Mesenchymal stem cell (in vitro differentiated cells and primary cell): ENCODE measurements at regions not wholly inside any gene's neighbourhood (a gene's known extent, or its start where the extent isn't known, plus 50 kb on each side); places are given as distances from the start of the nearest gene placed in this dataset.
"Not testable (repeated sequence)": the region's sequence is repeated elsewhere in the genome, so short reads cannot be mapped to it uniquely, and the experiment has no call there.

ENCODE experiments used
- DNase-seq: peaks from one replicate; pipeline ENCODE4 v3.0.0-alpha.2; 2013
- H2AFZ ChIP-seq: one replicate; pipeline ENCODE4 v1.6.1; 2013; ENCODE audit warnings: low read depth, mild to moderate bottlenecking, control low read depth, inconsistent platforms, low read length, moderate library complexity
- H2AK5ac ChIP-seq: 2 replicates; pipeline ENCODE4 v1.6.1; 2013; ENCODE audit warnings: low read length, moderate library complexity, mild to moderate bottlenecking, inconsistent platforms; ENCODE audit not compliant: severe bottlenecking
- H2BK120ac ChIP-seq: one replicate; pipeline ENCODE4 v1.6.1; 2013; ENCODE audit warnings: low read depth, mild to moderate bottlenecking, inconsistent platforms, low read length, moderate library complexity
- H2BK12ac ChIP-seq, 2 experiments: one replicate each; pipeline ENCODE4 v1.6.1; 2013; ENCODE audit warnings: inconsistent platforms in 2 of 2, low read length in 2 of 2, mild to moderate bottlenecking in 2 of 2, moderate library complexity in 2 of 2, control low read depth in 1 of 2
- H2BK15ac ChIP-seq: one replicate; pipeline ENCODE4 v1.6.1; 2013; ENCODE audit warnings: mild to moderate bottlenecking, low read depth, inconsistent platforms; ENCODE audit not compliant: poor library complexity, severe bottlenecking
- H2BK5ac ChIP-seq: 2 replicates; pipeline ENCODE4 v1.6.1; 2013; ENCODE audit warnings: low read depth, mild to moderate bottlenecking, low read length, control low read depth, inconsistent platforms; ENCODE audit not compliant: poor library complexity, severe bottlenecking
- H3K14ac ChIP-seq, 2 experiments: one replicate each; pipeline ENCODE4 v1.6.1; 2013; ENCODE audit warnings: inconsistent platforms in 2 of 2, low read length in 2 of 2, control low read depth in 1 of 2, mild to moderate bottlenecking in 1 of 2, moderate library complexity in 1 of 2
- H3K18ac ChIP-seq, 2 experiments: one replicate each; pipeline ENCODE4 v1.6.1; 2013; ENCODE audit warnings: inconsistent platforms in 2 of 2, low read length in 2 of 2, control low read depth in 1 of 2, low read depth in 1 of 2, mild to moderate bottlenecking in 1 of 2
- H3K23ac ChIP-seq, 2 experiments: one replicate each; pipeline ENCODE4 v1.6.1; 2013; ENCODE audit warnings: inconsistent platforms in 2 of 2, low read length in 2 of 2, mild to moderate bottlenecking in 2 of 2, moderate library complexity in 2 of 2, control low read depth in 1 of 2
- H3K27ac ChIP-seq: 2 replicates; pipeline ENCODE4 v1.5.1; 2013; ENCODE audit warnings: mild to moderate bottlenecking, moderate library complexity, low read length, control low read depth, inconsistent platforms; ENCODE audit not compliant: poor library complexity, severe bottlenecking
- H3K27me3 ChIP-seq, 2 experiments: 2 replicates each; pipeline versions ENCODE4 v1.6.1 to v1.7.0; 2013; ENCODE audit warnings: low read length in 2 of 2, mild to moderate bottlenecking in 2 of 2, moderate library complexity in 2 of 2, control low read depth in 1 of 2, inconsistent platforms in 1 of 2; ENCODE audit not compliant: control insufficient read depth in 1 of 2, insufficient read depth in 1 of 2
- H3K36me3 ChIP-seq, 2 experiments: 2 replicates each; pipeline versions ENCODE4 v1.6.1 to v1.7.0; 2013; ENCODE audit warnings: low read length in 2 of 2, control low read depth in 1 of 2, inconsistent platforms in 1 of 2, low read depth in 1 of 2, mild to moderate bottlenecking in 1 of 2; ENCODE audit not compliant: insufficient read depth in 2 of 2, control insufficient read depth in 1 of 2
- H3K4ac ChIP-seq, 2 experiments: one replicate each; pipeline ENCODE4 v1.6.1; 2013; ENCODE audit warnings: inconsistent platforms in 2 of 2, low read length in 2 of 2, mild to moderate bottlenecking in 2 of 2, moderate library complexity in 2 of 2, control low read depth in 1 of 2, low read depth in 1 of 2
- H3K4me1 ChIP-seq: 2 replicates; pipeline ENCODE4 v1.6.1; 2013; ENCODE audit warnings: low read depth, low read length, control low read depth; ENCODE audit not compliant: control insufficient read depth, insufficient read depth
- H3K4me2 ChIP-seq: 2 replicates; pipeline ENCODE4 v1.6.1; 2013; ENCODE audit warnings: low read length, mild to moderate bottlenecking, inconsistent platforms; ENCODE audit not compliant: poor library complexity, severe bottlenecking
- H3K4me3 ChIP-seq, 2 experiments: 2 replicates each; pipeline versions ENCODE4 v1.5.1 to v1.7.0; 2013; ENCODE audit warnings: low read length in 2 of 2, mild to moderate bottlenecking in 2 of 2, control low read depth in 1 of 2, low read depth in 1 of 2; ENCODE audit not compliant: insufficient read depth in 1 of 2
- H3K79me1 ChIP-seq: replicated peaks from 2 replicates; pipeline ENCODE4 v1.6.1; 2013; ENCODE audit warnings: mild to moderate bottlenecking, control low read depth, low read length, inconsistent platforms; ENCODE audit not compliant: poor library complexity, severe bottlenecking
- H3K9ac ChIP-seq: 2 replicates; pipeline ENCODE4 v1.7.0; 2013; ENCODE audit warnings: mild to moderate bottlenecking, low read length, moderate library complexity
- H3K9me3 ChIP-seq: 2 replicates; pipeline ENCODE4 v1.7.0; 2013; ENCODE audit warnings: mild to moderate bottlenecking, low read length; ENCODE audit not compliant: control insufficient read depth
- H4K8ac ChIP-seq: one replicate; pipeline ENCODE4 v1.6.1; 2013; ENCODE audit warnings: inconsistent platforms, mild to moderate bottlenecking, low read length, moderate library complexity
- H4K91ac ChIP-seq: one replicate; pipeline ENCODE4 v1.6.1; 2013; ENCODE audit warnings: mild to moderate bottlenecking, low read length, inconsistent platforms
- WGBS: methylation state at CpG from one replicate; pipeline ENCODE4 v1.1.7; 2013; ENCODE audit warnings: mixed read lengths; 5-methylcytosine and 5-hydroxymethylcytosine counted together

DNA sequence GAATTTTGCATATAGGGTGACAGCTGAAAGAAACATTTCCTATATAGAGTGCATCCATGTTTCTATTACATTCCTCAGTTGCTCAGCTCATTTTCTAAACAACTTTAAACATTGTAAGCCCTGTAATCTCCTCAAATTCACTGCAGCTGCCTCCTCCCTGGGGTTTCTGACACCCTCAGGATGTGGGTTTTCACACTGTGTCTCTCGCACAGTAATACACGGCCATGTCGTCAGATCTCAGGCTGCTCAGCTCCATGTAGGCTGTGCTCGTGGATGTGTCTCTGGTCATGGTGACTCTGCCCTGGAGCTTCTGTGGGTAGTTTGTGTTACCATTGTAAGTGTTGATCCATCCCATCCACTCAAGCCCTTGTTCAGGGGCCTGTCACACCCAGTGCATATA is 569.0 kb downstream of the GOLGA6L6 start:
- 88% methylated on average over 4 of the region's 4 CpGs for WGBS
- H3K4me2 ChIP-seq, H3K27ac ChIP-seq, H2BK15ac ChIP-seq, H3K4me1 ChIP-seq, H3K18ac ChIP-seq, H3K36me3 ChIP-seq, H2BK5ac ChIP-seq, H3K23ac ChIP-seq, H3K4me3 ChIP-seq, H2AFZ ChIP-seq, H2BK12ac ChIP-seq, H3K79me1 ChIP-seq, H2AK5ac ChIP-seq, H2BK120ac ChIP-seq, DNase-seq, H4K8ac ChIP-seq, H3K9ac ChIP-seq, H3K14ac ChIP-seq, H3K4ac ChIP-seq, H3K27me3 ChIP-seq, H4K91ac ChIP-seq, H3K9me3 ChIP-seq: not testable (repeated sequence)

DNA sequence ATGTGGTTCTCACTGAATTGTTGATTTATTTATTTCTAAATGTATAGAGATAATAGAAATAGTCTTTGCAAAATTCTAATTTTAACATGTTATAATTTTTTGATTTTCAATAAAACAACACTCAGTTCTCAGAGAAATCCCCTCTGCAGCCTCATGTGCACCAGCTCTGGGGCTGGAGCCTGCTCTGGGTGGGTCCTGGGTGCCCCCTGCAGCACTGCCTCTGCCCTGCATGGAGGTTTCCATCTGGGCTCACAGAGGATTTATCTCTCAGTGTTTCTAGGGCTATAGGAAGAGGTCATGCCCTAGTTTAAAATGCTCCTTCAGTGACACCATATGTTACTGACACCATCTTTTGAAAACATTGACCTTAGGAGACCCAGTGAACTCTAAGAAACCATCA is 576.0 kb downstream of the GOLGA6L6 start:
- H3K18ac ChIP-seq, H2BK15ac ChIP-seq, H4K8ac ChIP-seq, H2AK5ac ChIP-seq, H3K14ac ChIP-seq, H3K9ac ChIP-seq, H2BK5ac ChIP-seq, H2AFZ ChIP-seq, H2BK120ac ChIP-seq, H3K4me1 ChIP-seq, H3K79me1 ChIP-seq, H3K9me3 ChIP-seq, H4K91ac ChIP-seq, H3K36me3 ChIP-seq, DNase-seq, H3K4me3 ChIP-seq, H3K27ac ChIP-seq, H3K23ac ChIP-seq, H3K4ac ChIP-seq, H3K27me3 ChIP-seq, H2BK12ac ChIP-seq, H3K4me2 ChIP-seq: not testable (repeated sequence)

DNA sequence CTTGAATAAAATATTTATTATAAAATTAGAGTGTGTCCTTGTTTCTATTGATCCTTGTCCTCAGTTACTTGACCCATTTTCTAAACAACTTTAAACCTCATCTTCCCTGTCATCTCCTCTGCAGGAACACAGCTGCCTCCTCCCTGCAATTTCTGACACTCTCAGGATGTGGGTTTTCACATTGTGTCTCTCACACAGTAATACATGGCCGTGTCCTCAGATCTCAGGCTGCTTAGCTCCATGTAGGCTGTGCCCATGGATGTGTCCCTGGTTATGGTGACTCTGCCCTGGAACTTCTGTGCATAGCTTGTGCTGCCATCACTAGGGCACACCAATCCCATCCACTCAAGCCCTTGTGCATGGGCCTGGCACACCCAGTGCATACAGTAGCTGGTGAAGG is 577.1 kb downstream of the GOLGA6L6 start:
- not testable (repeated sequence) for H4K91ac ChIP-seq, H3K36me3 ChIP-seq, H4K8ac ChIP-seq, H3K4ac ChIP-seq, H3K18ac ChIP-seq, H2BK120ac ChIP-seq, H2BK15ac ChIP-seq, H2AFZ ChIP-seq, H3K9me3 ChIP-seq, H2AK5ac ChIP-seq, H3K23ac ChIP-seq, H3K14ac ChIP-seq, H3K4me2 ChIP-seq, H3K4me1 ChIP-seq, H3K79me1 ChIP-seq, H2BK5ac ChIP-seq, DNase-seq, H2BK12ac ChIP-seq, H3K27ac ChIP-seq, H3K9ac ChIP-seq, H3K27me3 ChIP-seq, H3K4me3 ChIP-seq
- WGBS: 25% methylated on average over 1 of the region's 1 CpG

DNA sequence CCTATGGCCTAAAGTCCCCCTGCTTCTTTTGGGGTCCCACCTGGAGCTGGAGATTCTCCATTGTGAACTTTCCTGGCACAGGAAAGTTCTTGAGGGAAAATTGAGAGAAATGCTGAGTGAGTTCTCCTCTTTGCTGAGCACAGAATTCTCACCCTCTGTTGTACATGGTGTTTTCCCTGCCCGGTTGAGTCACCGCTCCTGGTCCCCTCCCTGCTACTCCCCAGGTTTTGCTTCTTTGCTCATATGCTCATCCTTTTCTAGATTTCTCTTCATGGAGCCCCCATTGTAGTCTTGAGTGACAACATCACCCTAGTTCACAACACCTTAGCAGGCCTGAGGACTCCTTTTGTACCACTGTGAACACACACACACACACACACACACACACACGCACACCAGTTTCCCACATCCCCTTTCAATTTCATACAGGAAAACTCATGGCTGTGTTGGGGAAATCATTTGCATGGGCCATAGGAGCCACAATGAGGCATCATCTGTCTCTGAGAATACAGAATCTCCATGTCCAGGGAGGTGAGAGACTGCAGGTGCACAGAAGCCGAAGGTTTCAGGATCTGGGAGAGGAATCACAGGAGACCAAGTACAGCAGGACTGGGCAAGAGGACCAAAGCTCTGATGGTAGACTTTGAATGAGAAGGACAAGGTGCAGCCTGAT is 585.3 kb downstream of the GOLGA6L6 start:
- H3K9me3 ChIP-seq: no peaks in the 10 kb centered on the region
- H3K27ac ChIP-seq: no peak overlapping the region
- H3K23ac ChIP-seq: no peak overlapping the region
- H2BK5ac ChIP-seq: no peak overlapping the region
- no peak overlapping the region for H4K91ac ChIP-seq
- no peaks in the 10 kb centered on the region for H3K4me1 ChIP-seq
- no peak overlapping the region for H2BK15ac ChIP-seq
- H3K27me3 ChIP-seq: no peaks in the 10 kb centered on the region
- no peak overlapping the region for H2AFZ ChIP-seq
- no peak overlapping the region for H3K9ac ChIP-seq
- H3K4ac ChIP-seq: no peak overlapping the region
- H3K18ac ChIP-seq: no peak overlapping the region
- H3K4me3 ChIP-seq: no peak overlapping the region
- no peak overlapping the region for H3K4me2 ChIP-seq
- no peaks in the 10 kb centered on the region for H3K79me1 ChIP-seq
- H3K14ac ChIP-seq: no peak overlapping the region
- H2BK120ac ChIP-seq: no peak overlapping the region
- no peak overlapping the region for H4K8ac ChIP-seq
- no peaks in the 10 kb centered on the region for H3K36me3 ChIP-seq
- 76% methylated on average over 4 of the region's 4 CpGs for WGBS
- DNase-seq: no peak
- H2BK12ac ChIP-seq: no peak overlapping the region
- H2AK5ac ChIP-seq: no peak overlapping the region
